ENCODE measurements at regions not wholly inside any gene's neighbourhood (a gene's known extent, or its start where the extent isn't known, plus 50 kb on each side); places are given as distances from the start of the nearest gene placed in this dataset.

DNA sequence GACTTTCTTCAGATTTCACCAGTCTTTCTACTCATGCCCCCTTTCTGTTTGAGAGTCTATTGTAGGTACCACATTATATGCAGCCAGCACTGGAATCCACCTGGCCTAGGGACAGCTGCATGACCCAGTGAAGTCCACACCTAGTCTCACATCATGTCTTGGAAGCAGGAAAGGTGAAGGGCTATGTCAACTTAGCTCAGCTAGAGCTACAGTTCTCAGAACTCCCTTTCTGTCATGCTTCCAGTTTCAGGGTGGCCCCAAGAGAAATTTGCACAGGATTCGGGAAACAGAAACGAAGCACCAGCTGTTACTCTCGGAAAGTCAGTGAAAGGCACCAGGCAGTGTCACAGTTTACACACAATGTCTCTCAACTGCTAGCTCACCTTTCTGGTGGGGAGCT, 51.6 kb upstream of the NLRP1 start:
- no peak for FAIRE-seq
- no peak for DNase-seq (ENCODE audit: low spot score)

DNA sequence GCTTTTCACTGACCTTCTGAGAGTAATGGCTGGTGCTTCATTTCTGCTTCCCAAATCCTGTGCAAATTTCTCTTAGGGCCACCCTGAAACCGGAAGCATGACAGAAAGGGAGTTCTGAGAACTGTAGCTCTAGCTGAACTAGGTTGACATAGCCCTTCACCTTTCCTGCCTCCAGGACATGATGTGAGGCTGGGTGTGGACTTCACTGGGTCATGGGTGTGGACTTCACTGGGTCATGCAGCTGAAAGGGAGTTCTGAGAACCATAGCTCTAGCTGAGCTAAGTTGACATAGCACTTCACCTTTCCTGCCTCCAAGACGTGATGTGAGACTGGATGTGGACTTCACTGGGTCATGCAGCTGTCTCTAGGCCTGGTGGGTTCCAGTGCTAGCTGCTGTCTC, 54.3 kb upstream of the NLRP1 start:
- DNase-seq (ENCODE audit: low spot score) (no peak), FAIRE-seq (no peak)

DNA sequence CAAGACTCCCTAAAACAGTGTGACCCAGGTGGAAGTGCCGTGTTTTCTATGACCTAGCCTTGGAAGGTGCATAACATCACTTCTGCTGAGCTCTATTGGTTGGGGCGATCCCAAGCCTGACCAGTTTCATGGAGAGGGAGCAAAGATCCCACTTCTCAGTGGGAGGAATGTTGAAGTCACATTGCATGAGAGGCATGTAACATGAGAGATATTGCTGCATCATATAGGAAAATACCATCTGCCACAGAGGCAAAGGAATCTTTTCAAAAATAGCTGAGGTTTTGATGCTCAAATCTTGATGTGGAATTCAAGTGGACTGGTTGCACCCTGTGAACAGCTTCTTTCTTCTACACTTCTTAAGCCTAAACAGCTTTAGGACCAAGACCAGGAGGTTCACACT, 56.4 kb upstream of the NLRP1 start:
- FAIRE-seq: no peak
- DNase-seq (ENCODE audit: low spot score): no peak

DNA sequence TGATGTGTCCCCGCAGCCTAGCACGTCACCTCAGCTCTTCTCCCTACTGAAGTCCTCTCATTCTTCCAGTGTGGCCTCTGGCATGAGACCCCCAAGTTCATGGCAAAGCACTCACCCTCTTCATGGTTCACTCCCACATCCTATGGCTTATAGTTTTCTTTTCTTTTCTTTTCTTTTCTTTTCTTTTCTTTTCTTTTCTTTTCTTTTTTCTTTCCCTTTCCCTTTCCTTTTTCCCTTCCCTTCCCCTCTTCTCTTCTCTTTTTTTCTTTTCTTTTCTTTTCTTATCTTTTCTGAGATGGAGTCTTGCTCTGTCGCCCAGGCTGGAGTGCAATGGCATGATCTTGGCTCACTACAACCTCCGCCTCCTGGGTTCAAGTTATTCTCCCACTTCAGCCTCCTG, 58.4 kb upstream of the NLRP1 start:
- DNase-seq (ENCODE audit: low spot score) (no peak), FAIRE-seq (no peak)

DNA sequence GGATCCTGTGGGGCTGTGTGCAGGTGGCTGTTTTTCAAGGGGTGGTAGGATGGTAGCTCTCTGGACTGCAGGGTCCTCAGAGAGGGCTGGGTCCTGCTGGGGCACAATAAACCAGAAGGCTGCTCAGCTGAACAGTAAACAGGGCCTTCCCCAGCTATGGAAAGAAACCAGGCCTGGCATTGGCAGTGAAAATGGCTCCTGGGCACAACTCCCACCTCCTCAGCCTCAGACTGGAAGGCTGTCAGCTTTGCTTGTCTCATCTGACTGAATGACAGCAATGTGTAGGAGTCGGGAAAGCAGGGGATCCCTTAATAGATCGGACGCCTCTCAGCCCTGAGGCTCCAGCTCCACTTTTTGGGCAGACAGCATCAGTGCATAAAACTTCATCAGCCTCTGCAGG, 59.8 kb upstream of the NLRP1 start:
- DNase-seq (ENCODE audit: low spot score) (no peak), FAIRE-seq (no peak)

- FAIRE-seq: no peak
Measured at GRCh38 chr17:5651348-5651747, 67.0 kb upstream of the NLRP1 start.

DNA sequence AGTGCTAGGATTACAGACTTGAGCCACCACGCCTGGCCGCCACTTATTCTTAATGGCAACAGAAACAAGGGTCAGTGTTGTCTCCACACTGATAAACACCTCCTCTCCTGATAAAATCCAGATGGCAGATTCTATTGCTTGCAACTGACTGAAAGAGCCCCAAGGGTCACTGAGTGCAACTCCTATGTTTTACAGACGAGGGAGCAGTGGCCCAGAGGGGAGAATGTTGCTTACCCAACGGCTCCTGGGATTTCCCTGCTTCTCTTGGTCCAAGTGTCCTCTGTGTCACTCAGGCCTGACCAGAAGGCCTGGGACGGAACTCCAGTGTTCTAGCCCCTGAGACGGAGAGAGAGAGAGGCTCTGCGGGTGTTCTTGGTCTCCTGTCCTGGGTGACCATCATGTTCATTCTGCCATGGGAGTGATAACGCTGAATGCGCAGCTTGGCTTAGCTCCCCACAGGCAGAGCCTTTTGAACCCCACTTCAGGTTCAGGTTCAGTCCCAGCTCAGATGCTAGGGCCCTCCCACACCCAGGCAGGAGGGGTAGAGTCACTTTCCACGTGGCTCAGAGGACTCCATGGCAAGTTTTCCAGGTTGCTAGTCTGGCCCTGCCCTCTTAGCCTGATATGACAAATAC, 77.3 kb upstream of the NLRP1 start:
- no peak for FAIRE-seq
- no peak for DNase-seq (ENCODE audit: low spot score)

More at GRCh38 chr17:5651348-5651747, 67.0 kb upstream of the NLRP1 start:
- DNase-seq (ENCODE audit: low spot score): no peak

DNA sequence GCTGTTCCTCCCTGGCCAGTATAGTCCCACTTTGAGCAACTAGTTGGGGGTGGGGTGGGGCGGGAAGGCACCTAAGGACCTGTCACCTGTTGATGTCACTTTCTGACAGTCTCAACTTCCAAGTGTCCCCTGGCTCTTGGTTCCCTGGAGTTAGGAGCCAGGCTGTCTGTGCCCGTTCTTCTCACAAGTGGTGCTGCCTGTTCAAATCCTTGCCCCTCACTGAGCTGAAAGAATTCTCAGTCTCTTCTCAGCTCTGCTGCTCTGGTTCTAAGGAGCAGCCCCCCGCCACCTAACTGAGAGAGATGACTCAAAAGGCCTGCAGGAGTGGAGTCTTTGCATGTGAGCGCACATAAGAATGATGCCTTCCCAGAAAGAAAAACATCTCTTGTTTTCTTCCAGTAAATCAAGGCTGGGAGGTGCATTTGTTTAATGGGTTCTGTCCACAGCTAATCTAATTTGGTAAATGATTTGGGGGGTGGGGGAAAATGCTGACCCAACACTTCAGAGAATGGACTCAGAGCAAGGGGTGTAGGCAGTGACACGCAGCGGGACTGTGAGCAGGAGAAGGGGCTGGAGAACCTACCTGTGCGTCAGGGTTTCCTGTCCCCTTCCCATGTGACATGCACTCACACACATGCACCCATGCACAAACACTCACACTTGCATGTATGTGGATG, 78.2 kb upstream of the NLRP1 start:
- FAIRE-seq: no peak

GRCh38 chr17:5665164-5665563, 80.9 kb upstream of the NLRP1 start:
- no peak for FAIRE-seq
- no peak for DNase-seq (ENCODE audit: low spot score)

More for the DNA sequence above, 78.2 kb upstream of the NLRP1 start:
- DNase-seq (ENCODE audit: low spot score): no peak

- no peak for FAIRE-seq
Measured at GRCh38 chr17:5667871-5668270, 83.6 kb upstream of the NLRP1 start.

DNA sequence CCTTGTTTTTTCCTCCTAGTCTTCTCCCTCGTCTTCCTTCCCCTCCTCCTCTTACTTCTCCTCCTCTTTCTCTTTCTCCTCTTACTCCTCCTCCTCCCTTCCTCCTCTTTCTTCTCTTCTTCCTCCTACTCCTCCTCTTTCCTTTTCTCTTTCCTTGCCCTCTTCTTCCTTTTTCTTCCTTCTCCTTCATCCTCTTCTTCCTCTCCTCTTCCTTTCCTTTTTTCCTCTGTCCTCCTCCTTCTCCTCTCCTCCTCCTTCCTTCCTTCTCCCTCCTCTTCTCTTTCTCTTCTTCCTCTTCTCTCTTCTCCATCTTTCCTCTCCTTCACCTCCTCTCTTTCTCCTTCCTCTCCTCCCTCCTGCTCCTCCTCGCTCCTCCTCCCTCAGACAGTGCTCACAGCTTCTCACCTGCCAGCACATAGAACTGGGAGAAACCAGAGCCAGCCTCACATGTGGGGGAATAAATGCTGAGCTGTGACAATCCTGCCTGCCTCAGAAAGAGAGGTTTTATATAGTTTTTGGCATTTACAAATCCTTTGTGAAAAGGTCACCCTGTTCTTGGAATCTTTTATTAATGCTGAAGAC, 84.3 kb upstream of the NLRP1 start:
- FAIRE-seq: no peak

More at GRCh38 chr17:5667871-5668270, 83.6 kb upstream of the NLRP1 start:
- DNase-seq (ENCODE audit: low spot score): no peak

GRCh38 chr17:5669191-5669590, 84.9 kb upstream of the NLRP1 start:
- no peak for DNase-seq (ENCODE audit: low spot score)
- no peak for FAIRE-seq

More for the DNA sequence above, 84.3 kb upstream of the NLRP1 start:
- no peak for DNase-seq (ENCODE audit: low spot score)

DNA sequence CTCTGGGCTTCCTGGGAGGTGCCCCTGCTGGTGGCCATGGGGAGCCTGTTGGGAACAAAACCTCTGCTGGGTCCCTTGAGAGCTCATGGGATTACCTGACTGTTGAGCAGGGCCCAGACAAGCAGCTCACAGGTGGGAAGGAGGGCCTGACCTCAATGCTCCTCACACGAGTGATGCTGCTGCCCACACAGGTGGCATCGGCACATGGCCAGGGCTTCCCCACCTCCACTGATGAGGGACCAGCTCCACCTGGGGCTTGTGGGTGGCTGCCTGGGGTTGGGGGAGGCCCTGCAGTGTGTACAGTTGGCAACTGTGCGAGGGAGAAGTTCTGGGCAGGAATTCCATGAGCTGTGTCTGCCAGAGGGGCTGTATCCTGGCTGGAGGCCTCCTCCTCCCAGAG, 87.8 kb upstream of the NLRP1 start:
- DNase-seq (ENCODE audit: low spot score) (no peak), FAIRE-seq (no peak)

GRCh38 chr17:5672815-5673430, 88.6 kb upstream of the NLRP1 start:
- FAIRE-seq (no peak), DNase-seq (ENCODE audit: low spot score) (no peak)

- DNase-seq (ENCODE audit: low spot score) (no peak), FAIRE-seq (no peak)
Measured at GRCh38 chr17:5675625-5676421, 91.5 kb upstream of the NLRP1 start.

DNA sequence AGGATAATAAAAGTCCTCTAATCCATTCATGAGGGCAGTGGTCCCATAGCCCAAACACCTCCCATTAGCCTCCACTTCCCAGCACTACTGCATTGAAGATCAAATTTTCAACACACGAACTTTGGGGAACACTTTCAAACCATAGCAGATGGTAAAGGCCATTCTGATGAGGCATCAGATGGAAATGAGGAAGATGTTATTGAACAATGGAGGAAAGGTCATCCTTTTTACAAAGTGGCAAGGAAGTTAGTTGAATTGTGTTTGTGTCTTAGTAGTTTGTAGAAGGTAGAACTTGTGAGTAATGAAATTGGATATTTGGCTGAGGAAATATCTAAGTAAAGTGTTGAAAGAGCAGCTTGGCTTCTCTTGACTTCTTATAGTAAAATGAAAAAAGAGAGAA, 93.3 kb upstream of the NLRP1 start:
- FAIRE-seq: no peak

DNA sequence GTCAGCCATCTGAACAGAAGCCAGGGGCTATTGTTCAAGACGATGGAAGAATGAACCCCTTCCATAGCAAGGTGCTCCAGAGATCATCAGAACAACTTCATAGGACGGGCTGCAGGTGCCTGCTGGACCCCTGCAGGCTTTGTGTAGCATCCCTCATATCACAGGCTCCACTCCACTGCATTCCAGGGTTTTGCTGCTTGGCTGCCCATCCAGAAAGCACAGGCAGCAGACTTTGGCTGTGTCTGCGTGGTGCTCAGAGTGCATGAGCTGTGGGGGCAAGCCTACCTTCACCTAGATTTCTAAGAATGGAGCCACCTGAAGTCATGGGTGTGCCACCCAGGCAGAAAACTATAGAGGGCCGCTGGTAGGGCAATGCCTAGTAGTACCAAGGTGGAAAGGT, 93.9 kb upstream of the NLRP1 start:
- FAIRE-seq: no peak
- peak; percentile 5 for DNase-seq (ENCODE audit: low spot score)

More for the DNA sequence above, 93.3 kb upstream of the NLRP1 start:
- DNase-seq (ENCODE audit: low spot score): no peak

GRCh38 chr17:5680766-5681165, 96.5 kb upstream of the NLRP1 start:
- DNase-seq (ENCODE audit: low spot score) (no peak), FAIRE-seq (no peak)

DNA sequence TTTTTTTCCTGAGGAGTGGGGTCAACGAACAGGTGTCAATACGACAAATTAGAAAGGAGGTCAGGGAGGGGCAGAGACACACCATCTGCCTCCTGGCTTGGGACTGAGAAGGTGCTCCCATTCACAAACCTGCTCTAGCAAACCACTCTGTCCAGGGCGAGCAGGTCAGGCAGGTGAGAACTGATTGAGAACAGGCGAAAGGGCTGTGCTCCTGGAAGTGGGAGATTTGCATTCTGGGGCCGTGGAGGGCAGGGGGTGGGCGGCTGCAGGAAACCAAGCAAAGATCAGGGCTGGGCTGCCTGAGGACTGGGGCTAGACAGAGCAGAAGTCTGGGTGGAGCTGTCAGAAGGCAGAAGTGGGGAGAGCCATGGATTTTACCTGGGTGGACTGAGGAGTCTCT, 98.9 kb upstream of the NLRP1 start:
- DNase-seq (ENCODE audit: low spot score) (no peak), FAIRE-seq (no peak)

DNA sequence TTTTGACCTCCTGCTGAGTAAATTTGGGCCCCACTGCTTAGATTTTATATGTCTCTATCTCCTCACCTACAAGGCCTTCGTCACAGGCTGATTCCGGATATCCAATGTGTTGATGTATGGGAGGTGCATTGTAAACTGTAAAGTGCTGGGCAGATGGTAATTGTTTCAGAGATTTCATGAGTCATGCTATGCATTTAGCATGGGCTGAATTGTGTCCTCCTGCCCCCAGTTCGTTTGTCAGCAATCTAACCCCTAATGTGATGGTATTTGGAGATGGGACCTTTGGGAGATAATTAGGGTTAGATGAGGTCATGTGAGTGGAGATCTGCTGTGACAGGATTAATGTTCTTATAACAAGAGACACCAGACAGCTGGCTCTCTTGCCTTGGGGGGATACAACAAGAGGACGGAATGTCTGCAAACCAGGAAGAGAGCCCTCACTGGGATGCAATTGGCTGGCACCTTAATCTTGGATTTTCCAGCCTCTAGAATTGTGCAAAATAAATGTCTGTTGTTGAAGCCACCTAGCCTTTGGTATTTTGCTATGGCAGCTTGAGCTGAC, 101.8 kb upstream of the NLRP1 start:
- DNase-seq (ENCODE audit: low spot score) (no peak), FAIRE-seq (no peak)

DNA sequence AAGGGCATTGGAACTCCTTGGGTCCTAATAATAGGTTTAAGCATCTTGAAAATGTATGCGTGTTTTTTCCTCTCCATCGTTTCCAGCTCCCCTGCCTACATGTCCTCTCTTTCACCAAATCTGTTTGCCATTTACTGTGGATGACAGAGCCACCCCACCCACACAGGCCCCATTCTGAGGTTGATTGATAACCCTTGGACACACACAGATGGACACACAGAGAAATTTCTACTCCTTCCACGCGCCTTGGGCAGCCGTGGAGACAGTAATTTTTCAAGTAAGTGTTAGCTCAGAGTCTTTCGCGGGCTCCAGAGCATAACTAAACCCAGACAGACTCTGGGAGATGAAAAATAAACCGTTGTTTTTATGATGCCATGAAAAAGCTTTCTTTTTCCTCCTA, 103.3 kb upstream of the NLRP1 start:
- FAIRE-seq: no peak
- DNase-seq (ENCODE audit: low spot score): no peak

Measured in RCC 7860 (cell line).